ENCODE measurements at regions not wholly inside any gene's neighbourhood (a gene's known extent, or its start where the extent isn't known, plus 50 kb on each side); places are given as distances from the start of the nearest gene placed in this dataset.

DNA sequence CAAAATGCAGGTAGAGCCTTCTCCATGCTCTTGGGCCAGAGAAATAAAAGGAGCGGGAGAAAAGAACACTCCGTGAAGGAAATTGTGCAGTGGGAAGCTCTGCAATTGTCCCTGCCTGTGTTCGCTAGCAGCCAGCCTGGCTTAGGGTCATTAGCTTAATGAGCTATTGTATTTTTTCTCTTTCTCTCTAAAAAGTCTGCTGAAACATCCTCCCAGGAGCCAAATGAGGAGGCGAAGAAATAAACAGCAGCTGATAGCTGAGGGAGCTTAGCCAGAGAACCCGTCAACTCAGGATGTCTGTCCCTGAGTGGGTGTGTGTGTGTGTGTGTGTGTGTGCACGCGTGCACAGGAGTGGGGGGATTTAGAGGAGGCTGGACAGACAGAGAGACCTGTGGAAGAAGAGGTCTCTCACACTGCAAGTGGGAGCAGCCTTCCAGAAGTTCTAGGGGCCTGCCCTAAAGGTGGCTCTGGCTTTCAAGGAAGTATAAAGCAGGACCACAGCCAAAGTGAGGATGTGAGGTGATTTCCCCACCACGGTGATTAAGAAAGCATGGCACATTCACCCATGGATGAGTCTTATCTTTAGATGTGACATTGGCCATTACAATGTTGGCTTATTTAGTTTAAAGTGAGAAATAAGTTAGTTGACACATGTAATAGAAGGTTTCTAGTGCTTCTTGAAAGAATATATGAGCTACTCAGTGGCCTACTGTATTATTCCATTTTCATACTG, 690.4 kb downstream of the RNF144A start:
- Histone ChIP-seq H3K9me3 (ENCODE audit: control insufficient read depth in 2 of 2, low read length in 2 of 2) (no peaks in the 10 kb centered on the region), H3K4me3 (ENCODE audit: low read length in 2 of 2) (no peak overlapping the region), H3K27me3 (ENCODE audit: control insufficient read depth in 2 of 2, insufficient read depth in 2 of 2, low read length in 2 of 2) (no peaks in the 10 kb centered on the region), H3K36me3 (ENCODE audit: control insufficient read depth in 2 of 2, insufficient read depth in 2 of 2, low read length in 2 of 2) (no peaks in the 10 kb centered on the region), H3K27ac (ENCODE audit: low read depth in 2 of 2, low read length in 2 of 2) (no peak overlapping the region), H3K4me1 (ENCODE audit: control insufficient read depth in 2 of 2, insufficient read depth in 2 of 2, low read length in 2 of 2) (no peaks in the 10 kb centered on the region), H3K9ac (ENCODE audit: low read depth in 1 of 2, low read length in 2 of 2) (no peak overlapping the region)

DNA sequence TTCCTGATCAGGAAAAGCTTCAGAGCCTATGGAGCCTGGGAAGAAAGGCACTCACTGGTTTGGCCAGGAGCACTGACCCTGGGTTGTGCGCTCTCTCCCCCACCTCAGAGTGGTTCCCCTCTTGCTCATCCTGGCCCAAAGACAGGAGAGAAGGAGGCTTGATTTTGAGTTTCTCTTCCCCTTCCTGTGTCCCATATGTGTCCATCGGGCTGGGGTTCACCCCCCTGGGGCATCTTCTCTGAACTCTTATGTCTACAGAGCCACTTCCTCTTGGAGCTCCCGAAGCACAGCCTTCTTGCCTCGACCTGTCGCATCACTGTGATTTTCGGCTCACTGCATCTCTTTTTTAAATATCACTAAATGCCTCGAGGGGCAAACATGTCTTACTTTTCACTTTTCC, 692.3 kb downstream of the RNF144A start:
- H3K9me3 ChIP-seq (ENCODE audit: control insufficient read depth in 2 of 2, low read length in 2 of 2): no peaks in the 10 kb centered on the region
- H3K27ac ChIP-seq (ENCODE audit: low read depth in 2 of 2, low read length in 2 of 2): no peak overlapping the region
- H3K27me3 ChIP-seq (ENCODE audit: control insufficient read depth in 2 of 2, insufficient read depth in 2 of 2, low read length in 2 of 2): no peaks in the 10 kb centered on the region
- H3K9ac ChIP-seq (ENCODE audit: low read depth in 1 of 2, low read length in 2 of 2): no peak overlapping the region
- no peaks in the 10 kb centered on the region for H3K4me1 ChIP-seq (ENCODE audit: control insufficient read depth in 2 of 2, insufficient read depth in 2 of 2, low read length in 2 of 2)
- no peaks in the 10 kb centered on the region for H3K36me3 ChIP-seq (ENCODE audit: control insufficient read depth in 2 of 2, insufficient read depth in 2 of 2, low read length in 2 of 2)
- no peak overlapping the region for H3K4me3 ChIP-seq (ENCODE audit: low read length in 2 of 2)

DNA sequence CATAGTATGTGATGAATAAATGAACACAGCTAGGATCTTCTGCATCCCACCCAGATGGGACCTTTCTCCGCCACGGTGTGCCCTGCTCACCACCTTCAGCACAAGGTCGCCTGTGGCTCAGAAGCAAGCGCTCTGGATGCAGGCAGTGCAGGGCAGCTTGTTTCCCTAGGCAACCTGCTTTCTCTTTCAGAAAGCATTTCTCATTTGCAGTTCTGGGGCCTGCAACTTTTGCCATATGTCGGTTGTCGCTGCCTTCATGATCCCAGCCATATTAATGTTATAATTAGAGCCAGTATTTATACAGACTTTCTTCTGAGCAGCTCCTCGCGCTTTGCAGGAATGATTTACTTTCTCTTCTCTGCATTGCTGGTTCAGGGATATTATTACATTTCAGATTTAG, 692.8 kb downstream of the RNF144A start:
- no peaks in the 10 kb centered on the region for H3K4me1 ChIP-seq (ENCODE audit: control insufficient read depth in 2 of 2, insufficient read depth in 2 of 2, low read length in 2 of 2)
- H3K9me3 ChIP-seq (ENCODE audit: control insufficient read depth in 2 of 2, low read length in 2 of 2): no peaks in the 10 kb centered on the region
- no peak overlapping the region for H3K4me3 ChIP-seq (ENCODE audit: low read length in 2 of 2)
- H3K9ac ChIP-seq (ENCODE audit: low read depth in 1 of 2, low read length in 2 of 2): no peak overlapping the region
- H3K27me3 ChIP-seq (ENCODE audit: control insufficient read depth in 2 of 2, insufficient read depth in 2 of 2, low read length in 2 of 2): no peaks in the 10 kb centered on the region
- H3K36me3 ChIP-seq (ENCODE audit: control insufficient read depth in 2 of 2, insufficient read depth in 2 of 2, low read length in 2 of 2): no peaks in the 10 kb centered on the region
- H3K27ac ChIP-seq (ENCODE audit: low read depth in 2 of 2, low read length in 2 of 2): no peak overlapping the region

DNA sequence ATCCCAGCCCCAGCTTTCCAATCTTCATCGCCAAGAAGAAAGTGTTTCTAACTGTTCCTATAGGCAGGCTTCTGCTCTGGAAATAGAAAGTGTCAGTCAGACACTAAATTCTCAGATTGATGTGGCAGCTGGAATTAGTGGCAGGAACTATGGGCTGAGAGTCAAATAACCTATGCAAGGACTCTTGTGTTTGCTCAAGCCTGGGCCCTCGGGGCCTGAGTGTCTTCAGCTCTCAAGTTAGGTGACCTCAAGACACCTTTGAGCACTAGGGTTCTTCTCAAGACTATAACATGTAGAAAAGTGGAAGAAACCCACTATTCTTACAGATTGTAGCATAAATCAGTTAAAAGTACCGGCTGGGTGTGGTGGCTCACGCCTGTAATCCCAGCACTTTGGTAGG, 694.5 kb downstream of the RNF144A start:
- Histone ChIP-seq H3K36me3 (ENCODE audit: control insufficient read depth in 2 of 2, insufficient read depth in 2 of 2, low read length in 2 of 2) (no peaks in the 10 kb centered on the region), H3K9me3 (ENCODE audit: control insufficient read depth in 2 of 2, low read length in 2 of 2) (no peaks in the 10 kb centered on the region), H3K9ac (ENCODE audit: low read depth in 1 of 2, low read length in 2 of 2) (no peak overlapping the region), H3K4me1 (ENCODE audit: control insufficient read depth in 2 of 2, insufficient read depth in 2 of 2, low read length in 2 of 2) (no peaks in the 10 kb centered on the region), H3K27ac (ENCODE audit: low read depth in 2 of 2, low read length in 2 of 2) (no peak overlapping the region), H3K27me3 (ENCODE audit: control insufficient read depth in 2 of 2, insufficient read depth in 2 of 2, low read length in 2 of 2) (no peaks in the 10 kb centered on the region), H3K4me3 (ENCODE audit: low read length in 2 of 2) (no peak overlapping the region)

DNA sequence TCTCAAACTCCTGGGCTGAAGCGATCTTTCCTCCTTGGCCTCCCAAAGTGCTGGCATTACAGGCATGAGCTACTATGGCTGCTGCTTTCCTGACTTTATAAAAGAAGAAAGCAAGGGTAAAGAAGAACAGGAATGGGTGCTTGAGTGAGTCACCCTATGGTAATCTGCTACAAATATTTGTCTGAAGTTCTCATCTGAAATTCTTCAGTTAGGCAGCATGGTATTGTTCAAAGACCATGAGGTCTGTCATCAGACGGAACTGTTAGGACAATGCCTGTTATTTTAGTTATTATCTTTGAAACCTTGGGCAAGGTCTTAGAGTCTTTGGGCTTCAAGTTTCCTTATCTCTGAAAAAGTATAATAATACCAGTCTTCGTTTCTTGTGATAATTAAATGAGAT, 695.8 kb downstream of the RNF144A start:
- Histone ChIP-seq H3K36me3 (ENCODE audit: control insufficient read depth in 2 of 2, insufficient read depth in 2 of 2, low read length in 2 of 2) (no peaks in the 10 kb centered on the region), H3K27ac (ENCODE audit: low read depth in 2 of 2, low read length in 2 of 2) (no peak overlapping the region), H3K4me1 (ENCODE audit: control insufficient read depth in 2 of 2, insufficient read depth in 2 of 2, low read length in 2 of 2) (no peaks in the 10 kb centered on the region), H3K9me3 (ENCODE audit: control insufficient read depth in 2 of 2, low read length in 2 of 2) (no peaks in the 10 kb centered on the region), H3K9ac (ENCODE audit: low read depth in 1 of 2, low read length in 2 of 2) (no peak overlapping the region), H3K27me3 (ENCODE audit: control insufficient read depth in 2 of 2, insufficient read depth in 2 of 2, low read length in 2 of 2) (no peaks in the 10 kb centered on the region), H3K4me3 (ENCODE audit: low read length in 2 of 2) (no peak overlapping the region)

DNA sequence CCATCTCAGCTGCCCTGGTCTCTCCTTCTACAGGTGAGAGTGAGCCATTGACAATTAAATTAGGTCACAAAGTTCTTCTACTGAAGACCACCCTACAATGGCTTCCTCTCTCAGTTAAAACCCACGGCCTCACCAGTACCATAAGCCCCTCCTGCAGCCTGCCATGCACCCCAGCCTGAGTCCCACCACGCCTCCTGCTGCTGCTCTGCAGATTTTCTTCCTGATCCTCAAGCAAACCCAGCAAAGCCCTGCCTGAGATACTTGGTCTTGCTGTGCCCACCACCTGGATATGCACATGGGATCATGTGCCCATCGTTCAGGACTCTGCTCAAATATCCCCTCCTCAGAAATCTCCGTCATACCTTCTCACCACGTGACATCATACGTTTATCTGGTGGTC, 696.6 kb downstream of the RNF144A start:
- no peak overlapping the region for H3K27ac ChIP-seq (ENCODE audit: low read depth in 2 of 2, low read length in 2 of 2)
- H3K4me1 ChIP-seq (ENCODE audit: control insufficient read depth in 2 of 2, insufficient read depth in 2 of 2, low read length in 2 of 2): no peaks in the 10 kb centered on the region
- H3K9me3 ChIP-seq (ENCODE audit: control insufficient read depth in 2 of 2, low read length in 2 of 2): no peaks in the 10 kb centered on the region
- no peak overlapping the region for H3K9ac ChIP-seq (ENCODE audit: low read depth in 1 of 2, low read length in 2 of 2)
- H3K4me3 ChIP-seq (ENCODE audit: low read length in 2 of 2): no peak overlapping the region
- H3K36me3 ChIP-seq (ENCODE audit: control insufficient read depth in 2 of 2, insufficient read depth in 2 of 2, low read length in 2 of 2): no peaks in the 10 kb centered on the region
- H3K27me3 ChIP-seq (ENCODE audit: control insufficient read depth in 2 of 2, insufficient read depth in 2 of 2, low read length in 2 of 2): no peaks in the 10 kb centered on the region

DNA sequence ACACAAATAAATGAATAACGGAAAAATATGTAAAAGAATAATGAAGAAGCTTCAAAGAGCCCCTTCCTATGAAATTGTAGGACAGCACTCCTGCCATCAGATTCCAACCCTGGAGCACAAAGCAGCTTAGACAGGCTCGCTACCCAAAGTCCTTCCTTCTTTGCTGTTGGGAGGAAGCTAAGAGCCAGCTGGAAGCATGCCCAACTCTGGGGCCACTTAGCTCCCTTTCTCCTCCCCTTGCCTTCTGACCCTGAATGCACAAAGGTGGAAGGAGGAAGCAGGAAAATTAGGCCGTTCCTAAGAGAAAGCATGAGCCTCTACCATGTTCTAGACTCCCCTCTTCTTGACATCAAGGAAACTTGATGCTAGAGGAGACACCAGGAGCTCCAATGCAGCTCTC, 700.8 kb downstream of the RNF144A start:
- Histone ChIP-seq H3K27me3 (ENCODE audit: control insufficient read depth in 2 of 2, insufficient read depth in 2 of 2, low read length in 2 of 2) (no peaks in the 10 kb centered on the region), H3K36me3 (ENCODE audit: control insufficient read depth in 2 of 2, insufficient read depth in 2 of 2, low read length in 2 of 2) (no peaks in the 10 kb centered on the region), H3K4me1 (ENCODE audit: control insufficient read depth in 2 of 2, insufficient read depth in 2 of 2, low read length in 2 of 2) (no peaks in the 10 kb centered on the region), H3K9ac (ENCODE audit: low read depth in 1 of 2, low read length in 2 of 2) (no peak overlapping the region), H3K27ac (ENCODE audit: low read depth in 2 of 2, low read length in 2 of 2) (no peak overlapping the region), H3K9me3 (ENCODE audit: control insufficient read depth in 2 of 2, low read length in 2 of 2) (no peaks in the 10 kb centered on the region), H3K4me3 (ENCODE audit: low read length in 2 of 2) (no peak overlapping the region)

DNA sequence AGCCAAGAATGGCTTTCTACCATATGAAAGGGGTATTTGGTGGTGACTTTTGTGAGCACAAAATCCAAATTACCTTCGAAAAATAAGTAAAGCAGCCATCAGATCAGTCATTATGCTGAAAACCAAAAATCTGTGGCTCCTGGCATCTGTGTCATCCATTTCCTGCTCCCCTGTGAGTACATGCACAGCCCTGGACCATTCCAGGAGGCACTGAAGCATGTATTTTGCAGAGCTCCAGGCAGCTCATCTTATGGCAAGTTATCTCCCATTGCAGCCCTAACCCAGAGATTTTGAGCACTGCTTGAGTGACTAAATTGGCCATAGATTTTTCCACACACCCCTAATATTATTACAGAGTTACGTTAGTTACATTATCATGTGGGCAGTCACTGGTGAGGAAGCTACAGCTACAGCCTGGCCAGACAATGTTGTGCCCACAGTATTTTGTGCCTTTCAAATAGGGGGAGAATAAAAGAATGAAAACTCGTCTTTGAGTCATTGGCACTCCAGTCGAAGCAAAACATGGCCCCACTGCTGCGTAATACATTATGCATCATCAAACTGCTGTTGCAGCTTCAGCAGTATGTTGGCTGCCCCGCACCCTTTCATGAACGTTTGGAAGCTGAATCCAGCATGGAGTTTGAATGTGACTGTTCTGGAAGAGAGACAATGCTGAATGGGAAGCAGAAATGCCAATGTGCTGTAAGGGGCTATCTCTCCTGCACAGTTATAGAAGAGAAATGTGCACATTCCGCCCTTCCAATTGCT, 702.2 kb downstream of the RNF144A start:
- Histone ChIP-seq H3K4me1 (ENCODE audit: control insufficient read depth in 2 of 2, insufficient read depth in 2 of 2, low read length in 2 of 2) (no peaks in the 10 kb centered on the region), H3K27me3 (ENCODE audit: control insufficient read depth in 2 of 2, insufficient read depth in 2 of 2, low read length in 2 of 2) (no peaks in the 10 kb centered on the region)

DNA sequence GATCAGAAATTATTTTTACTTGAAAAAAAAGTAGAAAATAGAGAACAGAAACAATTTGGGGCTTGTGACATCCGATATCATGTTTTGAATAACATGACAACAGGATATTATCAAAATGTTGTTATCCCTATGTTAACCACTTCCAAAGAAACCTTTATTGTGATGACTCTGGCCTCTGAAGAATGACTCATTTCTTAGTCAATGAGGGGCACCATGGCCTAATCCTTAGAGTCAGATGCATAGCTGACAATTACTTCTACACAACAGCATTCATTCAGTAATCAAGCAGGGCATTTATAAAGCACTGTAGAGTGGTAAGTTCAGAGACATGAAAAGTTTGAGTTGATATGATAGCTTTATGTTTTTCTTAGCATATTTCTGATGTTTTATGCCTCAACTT, 703.0 kb downstream of the RNF144A start:
- no peak overlapping the region for H3K4me3 ChIP-seq (ENCODE audit: low read length in 2 of 2)
- H3K27me3 ChIP-seq (ENCODE audit: control insufficient read depth in 2 of 2, insufficient read depth in 2 of 2, low read length in 2 of 2): no peaks in the 10 kb centered on the region
- no peaks in the 10 kb centered on the region for H3K4me1 ChIP-seq (ENCODE audit: control insufficient read depth in 2 of 2, insufficient read depth in 2 of 2, low read length in 2 of 2)
- no peak overlapping the region for H3K9ac ChIP-seq (ENCODE audit: low read depth in 1 of 2, low read length in 2 of 2)
- no peaks in the 10 kb centered on the region for H3K36me3 ChIP-seq (ENCODE audit: control insufficient read depth in 2 of 2, insufficient read depth in 2 of 2, low read length in 2 of 2)
- H3K27ac ChIP-seq (ENCODE audit: low read depth in 2 of 2, low read length in 2 of 2): no peak overlapping the region
- no peaks in the 10 kb centered on the region for H3K9me3 ChIP-seq (ENCODE audit: control insufficient read depth in 2 of 2, low read length in 2 of 2)

More for the DNA sequence above, 702.2 kb downstream of the RNF144A start:
- H3K27ac ChIP-seq (ENCODE audit: low read depth in 2 of 2, low read length in 2 of 2): no peak overlapping the region
- H3K36me3 ChIP-seq (ENCODE audit: control insufficient read depth in 2 of 2, insufficient read depth in 2 of 2, low read length in 2 of 2): no peaks in the 10 kb centered on the region
- no peak overlapping the region for H3K4me3 ChIP-seq (ENCODE audit: low read length in 2 of 2)
- no peak overlapping the region for H3K9ac ChIP-seq (ENCODE audit: low read depth in 1 of 2, low read length in 2 of 2)
- no peaks in the 10 kb centered on the region for H3K9me3 ChIP-seq (ENCODE audit: control insufficient read depth in 2 of 2, low read length in 2 of 2)

DNA sequence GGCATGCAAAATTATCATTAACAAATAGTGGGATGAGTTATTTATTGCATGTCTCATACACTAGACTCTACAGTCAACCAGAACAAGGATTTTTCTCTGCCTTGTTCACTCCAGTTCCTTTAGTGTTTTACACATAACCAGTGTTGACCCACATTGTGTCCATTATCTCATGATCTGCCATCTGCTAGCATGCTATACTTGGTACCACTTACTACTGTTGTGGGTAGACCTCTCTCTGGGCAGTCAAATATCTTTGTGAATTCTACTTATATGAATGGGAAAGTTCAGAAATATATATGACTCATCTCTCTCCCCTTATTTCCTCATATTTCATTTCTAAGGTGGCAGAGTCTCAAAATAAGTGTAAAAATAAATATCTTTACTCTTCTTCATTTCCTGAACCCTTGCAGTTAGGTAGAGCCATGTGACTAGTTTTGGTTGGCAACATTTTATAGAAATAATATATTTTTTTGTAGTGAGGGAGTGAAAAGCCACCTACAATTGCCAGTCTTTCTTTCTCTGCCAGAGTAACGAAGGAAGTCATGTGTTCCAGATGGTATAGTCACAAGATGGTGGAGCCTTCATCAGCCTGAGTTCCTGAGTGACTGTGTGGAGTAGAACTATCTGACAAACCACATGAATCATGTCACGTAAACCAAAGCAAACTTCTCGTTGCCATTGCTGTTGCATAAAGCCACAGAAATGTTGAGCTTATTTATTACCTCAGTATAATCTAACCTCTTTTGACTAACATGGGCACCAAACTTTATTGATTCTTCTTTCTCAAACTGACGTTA, 704.0 kb downstream of the RNF144A start:
- H3K4me3 ChIP-seq (ENCODE audit: low read length in 2 of 2): no peak overlapping the region
- H3K9me3 ChIP-seq (ENCODE audit: control insufficient read depth in 2 of 2, low read length in 2 of 2): no peaks in the 10 kb centered on the region
- H3K27ac ChIP-seq (ENCODE audit: low read depth in 2 of 2, low read length in 2 of 2): no peak overlapping the region
- no peaks in the 10 kb centered on the region for H3K27me3 ChIP-seq (ENCODE audit: control insufficient read depth in 2 of 2, insufficient read depth in 2 of 2, low read length in 2 of 2)
- H3K9ac ChIP-seq (ENCODE audit: low read depth in 1 of 2, low read length in 2 of 2): no peak overlapping the region
- H3K4me1 ChIP-seq (ENCODE audit: control insufficient read depth in 2 of 2, insufficient read depth in 2 of 2, low read length in 2 of 2): no peaks in the 10 kb centered on the region
- no peaks in the 10 kb centered on the region for H3K36me3 ChIP-seq (ENCODE audit: control insufficient read depth in 2 of 2, insufficient read depth in 2 of 2, low read length in 2 of 2)
